CD4-positive, alpha-beta T cell (primary cell): ENCODE measurements at regions not wholly inside any gene's neighbourhood (a gene's known extent, or its start where the extent isn't known, plus 50 kb on each side); places are given as distances from the start of the nearest gene placed in this dataset.

Experiments used
- ATAC-seq: fragments of 200-7000 bp; cut with Tn5 transposase; one replicate; pipeline ENCODE4 v1.10.0; 2022; ENCODE audit warnings: mild to moderate bottlenecking; ENCODE audit not compliant: poor library complexity
- CTCF ChIA-PET: fragments of 350-600 bp; sonication (Branson Sonifier 250); formaldehyde crosslinking; loops from one replicate; lab custom pipeline; 2021; ENCODE audit warnings: antibody characterized with exemption, inconsistent platforms; lab: Charles Lee
- POLR2A ChIA-PET: fragments of 350-600 bp; sonication (Branson Sonifier 250); formaldehyde crosslinking; loops from one replicate; lab custom pipeline; 2021; ENCODE audit warnings: antibody characterized with exemption, inconsistent platforms; lab: Charles Lee
- DNase-seq, 14 experiments: peaks; one replicate each; pipeline ENCODE4 v3.0.0-alpha.2; 2013 to 2020; ENCODE audit warnings: mixed read lengths in 2 of 14
- H3K27ac ChIP-seq, 2 donors: one replicate each; pipeline versions ENCODE4 v1.5.1 to v1.7.0; 2013; ENCODE audit warnings: low read length in 2 of 2, low read depth in 1 of 2, mild to moderate bottlenecking in 1 of 2
- H3K27me3 ChIP-seq, 2 experiments: 1 replicate in 1 of 2; 2 replicates in 1 of 2; pipeline versions ENCODE4 v1.6.1 to v1.7.0; 2013; ENCODE audit warnings: low read length in 2 of 2, control low read depth in 1 of 2, mild to moderate bottlenecking in 1 of 2, moderate library complexity in 1 of 2; ENCODE audit not compliant: insufficient read depth in 2 of 2, control insufficient read depth in 1 of 2
- H3K36me3 ChIP-seq: one replicate; pipeline ENCODE4 v1.6.1; 2013; ENCODE audit warnings: low read length, control low read depth; ENCODE audit not compliant: insufficient read depth
- H3K4me1 ChIP-seq: one replicate; pipeline ENCODE4 v1.6.1; 2013; ENCODE audit warnings: low read length, control low read depth; ENCODE audit not compliant: insufficient read depth
- H3K4me3 ChIP-seq: one replicate; pipeline ENCODE4 v1.5.1; 2013; ENCODE audit warnings: mild to moderate bottlenecking, low read length, moderate library complexity
- H3K9me3 ChIP-seq, 2 experiments: 1 replicate in 1 of 2; 2 replicates in 1 of 2; pipeline versions ENCODE4 v1.6.1 to v1.7.0; 2013; ENCODE audit warnings: low read length in 2 of 2, mild to moderate bottlenecking in 2 of 2, control low read depth in 1 of 2, moderate library complexity in 1 of 2; ENCODE audit not compliant: control insufficient read depth in 1 of 2, insufficient read depth in 1 of 2
- H3K27ac Mint-ChIP-seq: one replicate; pipeline ENCODE4 v1.8.0; 2020; ENCODE audit warnings: mixed read lengths
- H3K27me3 Mint-ChIP-seq: one replicate; pipeline ENCODE4 v1.8.0; 2021; ENCODE audit warnings: mixed read lengths
- H3K36me3 Mint-ChIP-seq: one replicate; pipeline ENCODE4 v1.8.0; 2021; ENCODE audit warnings: low read depth, mixed read lengths
- H3K4me1 Mint-ChIP-seq: one replicate; pipeline ENCODE4 v1.8.0; 2021; ENCODE audit warnings: low read depth, mixed read lengths
- H3K4me3 Mint-ChIP-seq: one replicate; pipeline ENCODE4 v1.8.0; 2020; ENCODE audit warnings: mild to moderate bottlenecking, mixed read lengths
- H3K9me3 Mint-ChIP-seq: one replicate; pipeline ENCODE4 v1.8.0; 2020; ENCODE audit warnings: mixed read lengths
- intact Hi-C, 2 experiments: fragments of 100-400 bp; cut with DNase I in 1 of 2; cut with micrococcal nuclease in 1 of 2; formaldehyde crosslinking; loops; one replicate each; pipeline versions ENCODE4 v1.15.1 to v1.9.0; 2023 to 2025; cut with DNase I, micrococcal nuclease
- TF ChIP-seq, protein P1 (sequence below): fragments of 200-600 bp; IDR thresholded peaks from one replicate; pipeline ENCODE4 v1.8.0; 2022; ENCODE audit warnings: antibody characterized with exemption, mild to moderate bottlenecking

DNA sequence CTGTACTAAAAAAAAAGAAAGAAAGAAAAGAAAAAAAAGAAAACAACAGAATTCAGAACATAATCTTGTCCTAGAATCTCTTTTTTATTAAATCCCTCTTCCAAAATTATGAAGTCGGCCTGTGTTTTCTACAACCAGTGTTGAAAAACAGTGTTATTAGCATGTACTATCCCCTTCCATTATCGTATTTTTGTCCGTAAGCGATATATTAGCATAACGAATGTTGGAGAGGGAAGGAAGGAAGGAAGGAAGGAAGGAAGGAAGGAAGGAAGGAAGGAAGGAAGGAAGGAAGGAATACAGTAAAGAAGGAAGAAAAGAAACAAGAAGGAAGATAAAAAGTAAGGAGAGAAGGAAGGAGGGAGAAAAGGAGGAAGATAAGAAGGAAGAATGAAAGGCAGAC, 393.0 kb upstream of the TSHZ3 start:
- ChIA-PET CTCF (no interaction called here), POLR2A (no interaction called here)
- no peaks in the 10 kb centered on the region for H3K27me3 ChIP-seq
- H3K4me3 ChIP-seq: no peak overlapping the region
- Mint-ChIP-seq H3K4me1 (no peaks in the 10 kb centered on the region), H3K27ac (no peak overlapping the region), H3K4me3 (no peak overlapping the region), H3K9me3 (no peaks in the 10 kb centered on the region), H3K27me3 (no peaks in the 10 kb centered on the region), H3K36me3 (no peaks in the 10 kb centered on the region)
- TF ChIP-seq, protein P1, sequence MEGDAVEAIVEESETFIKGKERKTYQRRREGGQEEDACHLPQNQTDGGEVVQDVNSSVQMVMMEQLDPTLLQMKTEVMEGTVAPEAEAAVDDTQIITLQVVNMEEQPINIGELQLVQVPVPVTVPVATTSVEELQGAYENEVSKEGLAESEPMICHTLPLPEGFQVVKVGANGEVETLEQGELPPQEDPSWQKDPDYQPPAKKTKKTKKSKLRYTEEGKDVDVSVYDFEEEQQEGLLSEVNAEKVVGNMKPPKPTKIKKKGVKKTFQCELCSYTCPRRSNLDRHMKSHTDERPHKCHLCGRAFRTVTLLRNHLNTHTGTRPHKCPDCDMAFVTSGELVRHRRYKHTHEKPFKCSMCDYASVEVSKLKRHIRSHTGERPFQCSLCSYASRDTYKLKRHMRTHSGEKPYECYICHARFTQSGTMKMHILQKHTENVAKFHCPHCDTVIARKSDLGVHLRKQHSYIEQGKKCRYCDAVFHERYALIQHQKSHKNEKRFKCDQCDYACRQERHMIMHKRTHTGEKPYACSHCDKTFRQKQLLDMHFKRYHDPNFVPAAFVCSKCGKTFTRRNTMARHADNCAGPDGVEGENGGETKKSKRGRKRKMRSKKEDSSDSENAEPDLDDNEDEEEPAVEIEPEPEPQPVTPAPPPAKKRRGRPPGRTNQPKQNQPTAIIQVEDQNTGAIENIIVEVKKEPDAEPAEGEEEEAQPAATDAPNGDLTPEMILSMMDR: no peak
- intact Hi-C loops: no loop called here
- no peaks in the 10 kb centered on the region for H3K36me3 ChIP-seq
- no peak for ATAC-seq
- no peak for DNase-seq
- peaks cover 0 to 11% of the 10 kb centered on the region in 2 experiments for H3K9me3 ChIP-seq
- H3K4me1 ChIP-seq: no peaks in the 10 kb centered on the region
- no peak overlapping the region for H3K27ac ChIP-seq

DNA sequence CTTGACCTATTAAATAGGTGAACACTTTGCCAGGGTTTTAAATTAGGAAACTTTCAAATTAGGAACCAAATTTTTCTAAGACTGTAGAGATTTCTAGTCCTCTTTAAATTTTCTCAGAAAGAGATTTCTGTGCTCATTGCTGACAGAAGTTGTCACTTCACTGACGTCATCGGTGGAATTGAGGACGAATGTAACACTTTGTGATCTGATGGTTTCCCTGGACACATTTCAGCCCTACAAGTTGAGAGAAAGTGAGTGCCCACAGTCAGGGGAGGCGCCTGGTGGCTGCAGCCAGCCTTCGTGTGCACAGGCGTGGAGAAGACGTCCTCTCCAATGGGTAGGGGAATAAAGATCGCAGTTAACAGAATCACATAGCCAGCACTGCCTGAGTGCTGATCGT, 396.5 kb upstream of the TSHZ3 start:
- intact Hi-C loops: no loop called here
- no peaks in the 10 kb centered on the region for H3K4me1 ChIP-seq
- no peak overlapping the region for H3K27ac Mint-ChIP-seq
- H3K27me3 Mint-ChIP-seq: no peaks in the 10 kb centered on the region
- H3K36me3 ChIP-seq: no peaks in the 10 kb centered on the region
- no peak overlapping the region for H3K4me3 Mint-ChIP-seq
- H3K9me3 Mint-ChIP-seq: no peaks in the 10 kb centered on the region
- no peaks in the 10 kb centered on the region for H3K27me3 ChIP-seq
- no peak overlapping the region for H3K4me3 ChIP-seq
- H3K27ac ChIP-seq: no peak overlapping the region
- CTCF ChIA-PET: no interaction called here
- H3K36me3 Mint-ChIP-seq: no peaks in the 10 kb centered on the region
- POLR2A ChIA-PET: no interaction called here
- H3K4me1 Mint-ChIP-seq: no peaks in the 10 kb centered on the region
- DNase-seq: no peak
- TF ChIP-seq, protein P1: no peak
- H3K9me3 ChIP-seq: peaks cover 0 to 11% of the 10 kb centered on the region in 2 experiments
- ATAC-seq: no peak

DNA sequence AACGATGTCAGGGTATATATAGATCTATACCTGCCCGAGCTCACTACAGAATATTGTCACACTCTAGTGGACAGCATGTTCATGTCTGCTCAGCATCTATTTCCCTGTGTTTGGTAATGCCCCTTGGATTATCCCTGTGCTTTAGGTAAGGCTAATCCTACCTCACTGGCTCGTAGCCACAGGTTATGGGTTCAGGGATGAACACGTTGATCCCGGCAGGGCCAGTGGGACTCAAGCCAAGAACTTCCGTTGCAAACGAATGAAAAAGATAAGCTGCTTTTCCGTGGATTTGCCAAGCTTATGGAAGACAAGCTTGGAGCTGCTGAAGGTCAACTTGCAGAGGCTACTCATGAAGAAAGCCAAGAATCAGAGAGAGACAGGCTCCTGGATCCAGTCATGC, 400.0 kb upstream of the TSHZ3 start:
- H3K9me3 Mint-ChIP-seq: peaks cover 4% of the 10 kb centered on the region
- Histone ChIP-seq H3K27ac (no peak overlapping the region), H3K4me3 (no peak overlapping the region), H3K36me3 (no peaks in the 10 kb centered on the region), H3K27me3 (no peaks in the 10 kb centered on the region), H3K9me3 (no peaks in the 10 kb centered on the region), H3K4me1 (no peaks in the 10 kb centered on the region)
- no peaks in the 10 kb centered on the region for H3K4me1 Mint-ChIP-seq
- intact Hi-C loops: no loop called here
- no peak overlapping the region for H3K27ac Mint-ChIP-seq
- CTCF ChIA-PET: no interaction called here
- POLR2A ChIA-PET: no interaction called here
- H3K27me3 Mint-ChIP-seq: no peaks in the 10 kb centered on the region
- no peak overlapping the region for H3K4me3 Mint-ChIP-seq
- TF ChIP-seq, protein P1: no peak
- DNase-seq: no peak
- ATAC-seq: no peak
- H3K36me3 Mint-ChIP-seq: no peaks in the 10 kb centered on the region
